ENCODE measurements at regions not wholly inside any gene's neighbourhood (a gene's known extent, or its start where the extent isn't known, plus 50 kb on each side); places are given as distances from the start of the nearest gene placed in this dataset.

GRCh38 chr3:67907735-67908134 is 253.3 kb upstream of the SUCLG2 start:
- no peak overlapping the region for H3K4me3 Mint-ChIP-seq
- Histone ChIP-seq H3K4me2 (replicated peaks; ENCODE audit: extremely low read depth, low read length, poor library complexity, severe bottlenecking) (no peak overlapping the region), H3K27ac (ENCODE audit: low read depth in 1 of 2, low read length in 2 of 2) (no peak overlapping the region), H2AFZ (ENCODE audit: insufficient read depth, low read depth, low read length, poor library complexity, severe bottlenecking) (no peak overlapping the region), H3K9ac (ENCODE audit: insufficient read depth, low read length, poor library complexity, severe bottlenecking) (no peak overlapping the region), H3K4me3 (replicated peaks in 1 of 3; ENCODE audit: low read depth in 2 of 3, low read length in 3 of 3) (no peak overlapping the region), H3K36me3 (replicated peaks in 1 of 2; ENCODE audit: control insufficient read depth in 1 of 2, insufficient read depth in 2 of 2, low read length in 2 of 2) (no peaks in the 10 kb centered on the region), H4K20me1 (ENCODE audit: insufficient read depth, low read length) (no peaks in the 10 kb centered on the region), H3K27me3 (ENCODE audit: control insufficient read depth in 2 of 2, insufficient read depth in 2 of 2, low read length in 2 of 2) (no peaks in the 10 kb centered on the region), H3K9me3 (replicated peaks in 1 of 2; ENCODE audit: control insufficient read depth in 1 of 2, insufficient read depth in 1 of 2, low read length in 2 of 2) (no peaks in the 10 kb centered on the region), H3K79me2 (ENCODE audit: insufficient read depth, low read length) (no peaks in the 10 kb centered on the region), H3K4me1 (ENCODE audit: control insufficient read depth in 1 of 2, insufficient read depth in 2 of 2, low read length in 2 of 2) (no peaks in the 10 kb centered on the region)
- H3K36me3 Mint-ChIP-seq: no peaks in the 10 kb centered on the region
- no peak for TF ChIP-seq CTCF (IDR thresholded peaks at IDR 0.05)
- DNase-seq: no peak
- no peak overlapping the region for H3K27ac Mint-ChIP-seq
- H3K4me1 Mint-ChIP-seq: no peaks in the 10 kb centered on the region
- intact Hi-C loops (cut with micrococcal nuclease): no loop called here
- no peaks in the 10 kb centered on the region for H3K27me3 Mint-ChIP-seq (ENCODE audit: low read depth in 3 of 3)
- no CpG with 5 or more reads among the region's 1 CpG for WGBS (ENCODE audit: insufficient coverage)
- peaks cover 0 to 2% (median 0%) of the 10 kb centered on the region in 7 donors for H3K9me3 Mint-ChIP-seq

- Mint-ChIP-seq H3K4me3 (no peak overlapping the region), H3K27ac (no peak overlapping the region), H3K9me3 (peaks cover 0 to 2% (median 0%) of the 10 kb centered on the region in 7 donors), H3K4me1 (no peaks in the 10 kb centered on the region), H3K27me3 (ENCODE audit: low read depth in 3 of 3) (no peaks in the 10 kb centered on the region), H3K36me3 (no peaks in the 10 kb centered on the region)
- Histone ChIP-seq H3K79me2 (ENCODE audit: insufficient read depth, low read length) (no peaks in the 10 kb centered on the region), H3K4me3 (replicated peaks in 1 of 3; ENCODE audit: low read depth in 2 of 3, low read length in 3 of 3) (no peak overlapping the region), H3K27me3 (ENCODE audit: control insufficient read depth in 2 of 2, insufficient read depth in 2 of 2, low read length in 2 of 2) (no peaks in the 10 kb centered on the region), H3K4me2 (replicated peaks; ENCODE audit: extremely low read depth, low read length, poor library complexity, severe bottlenecking) (no peak overlapping the region), H3K27ac (ENCODE audit: low read depth in 1 of 2, low read length in 2 of 2) (no peak overlapping the region), H4K20me1 (ENCODE audit: insufficient read depth, low read length) (no peaks in the 10 kb centered on the region), H3K9ac (ENCODE audit: insufficient read depth, low read length, poor library complexity, severe bottlenecking) (no peak overlapping the region), H2AFZ (ENCODE audit: insufficient read depth, low read depth, low read length, poor library complexity, severe bottlenecking) (no peak overlapping the region), H3K4me1 (ENCODE audit: control insufficient read depth in 1 of 2, insufficient read depth in 2 of 2, low read length in 2 of 2) (no peaks in the 10 kb centered on the region), H3K9me3 (replicated peaks in 1 of 2; ENCODE audit: control insufficient read depth in 1 of 2, insufficient read depth in 1 of 2, low read length in 2 of 2) (no peaks in the 10 kb centered on the region), H3K36me3 (replicated peaks in 1 of 2; ENCODE audit: control insufficient read depth in 1 of 2, insufficient read depth in 2 of 2, low read length in 2 of 2) (no peaks in the 10 kb centered on the region)
- intact Hi-C loops (cut with micrococcal nuclease): no loop called here
- WGBS (ENCODE audit: insufficient coverage): 17% methylated on average over 2 of the region's 4 CpGs
- no peak for TF ChIP-seq CTCF (IDR thresholded peaks at IDR 0.05)
- no peak for DNase-seq
Measured at GRCh38 chr3:67906261-67906660, 251.8 kb upstream of the SUCLG2 start.
